NAMALWA (cell line): ENCODE measurements at regions not wholly inside any gene's neighbourhood (a gene's known extent, or its start where the extent isn't known, plus 50 kb on each side); places are given as distances from the start of the nearest gene placed in this dataset.

Experiments
- DNase-seq: peaks from one replicate; pipeline ENCODE4 v3.0.0-alpha.2; 2015; ENCODE audit warnings: low spot score

GRCh38 chr6:122124908-122125307 lies 274.5 kb upstream of the HSF2 start:
- no peak for DNase-seq

DNA sequence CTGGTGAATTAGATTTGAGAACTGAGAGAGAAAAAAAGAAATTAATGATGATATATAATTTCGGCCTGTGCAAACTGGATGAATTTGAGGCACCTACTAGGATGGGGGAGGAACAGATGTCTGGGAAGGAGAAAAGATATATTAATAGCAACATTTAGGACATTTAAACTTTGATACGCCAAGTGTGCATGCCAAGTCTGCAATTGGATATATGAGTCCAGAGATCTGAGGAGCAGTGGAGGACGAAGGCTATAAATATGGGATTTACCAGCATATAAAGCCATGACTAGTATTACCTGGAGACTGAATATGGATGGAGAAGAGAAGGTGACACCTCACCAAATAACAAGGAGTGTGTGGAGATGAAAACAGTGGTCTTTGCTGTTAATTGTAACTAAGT lies 272.6 kb upstream of the HSF2 start:
- no peak for DNase-seq

GRCh38 chr6:122128445-122128844 lies 271.0 kb upstream of the HSF2 start:
- DNase-seq = no peak

DNA sequence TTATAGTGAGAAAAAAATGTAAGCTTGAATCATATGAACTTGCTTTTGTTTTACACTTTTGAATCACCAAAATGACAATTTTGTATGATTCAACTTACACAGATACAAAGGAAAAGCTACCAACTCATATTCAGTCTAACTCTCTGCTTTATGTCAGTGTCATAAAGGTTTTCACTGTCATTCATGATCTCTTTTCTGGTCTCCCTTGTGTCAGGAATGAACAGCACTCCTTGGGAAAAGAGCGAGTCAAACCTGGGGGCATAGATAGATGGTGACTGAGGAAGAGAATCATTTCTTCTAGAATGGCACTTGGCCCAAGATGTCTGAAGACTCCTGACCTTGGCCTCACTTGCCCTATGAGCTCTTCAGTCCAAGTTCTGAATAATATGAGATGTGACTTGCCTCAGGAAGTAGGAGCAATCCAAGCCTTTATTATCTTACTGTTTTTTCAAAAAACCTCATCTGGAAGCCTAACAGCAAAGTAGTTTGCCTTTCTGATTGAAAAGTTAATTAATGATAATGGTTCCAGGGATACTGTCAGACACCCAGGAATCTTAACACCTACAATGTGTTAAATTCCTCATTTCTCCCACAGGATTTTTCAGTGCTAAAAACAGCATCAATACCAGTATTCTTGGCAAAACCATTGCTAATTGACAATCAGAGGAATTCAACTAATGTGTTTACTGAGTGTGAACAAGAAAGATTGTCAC lies 270.0 kb upstream of the HSF2 start:
- no peak for DNase-seq

GRCh38 chr6:122130026-122130348 lies 269.5 kb upstream of the HSF2 start:
- DNase-seq = no peak

GRCh38 chr6:122130518-122130917 lies 268.9 kb upstream of the HSF2 start:
- DNase-seq = no peak

- no peak for DNase-seq
Observed at GRCh38 chr6:122136386-122136785, 263.1 kb upstream of the HSF2 start.

GRCh38 chr6:122140031-122140430 lies 259.4 kb upstream of the HSF2 start:
- DNase-seq = no peak

DNA sequence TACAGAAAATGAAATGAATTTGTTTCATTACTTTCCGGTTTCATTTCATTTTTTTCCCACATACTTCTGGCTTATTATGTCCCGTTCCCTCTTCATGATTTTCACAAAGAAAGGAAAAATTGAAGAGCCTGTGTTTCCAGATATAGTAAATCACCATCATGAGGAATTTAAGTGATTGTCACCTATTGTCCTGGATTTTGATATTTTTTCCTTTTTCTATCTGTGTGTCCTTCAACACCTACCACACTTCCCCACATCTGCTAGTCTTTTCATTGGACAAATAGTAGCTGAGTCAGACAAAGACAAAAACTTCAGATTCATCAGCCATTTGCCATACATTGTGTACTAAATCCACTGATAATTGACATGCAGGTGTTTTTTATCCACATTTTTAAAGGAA lies 258.2 kb upstream of the HSF2 start:
- no peak for DNase-seq

- no peak for DNase-seq
Observed at GRCh38 chr6:122143813-122144601, 255.4 kb upstream of the HSF2 start.

DNA sequence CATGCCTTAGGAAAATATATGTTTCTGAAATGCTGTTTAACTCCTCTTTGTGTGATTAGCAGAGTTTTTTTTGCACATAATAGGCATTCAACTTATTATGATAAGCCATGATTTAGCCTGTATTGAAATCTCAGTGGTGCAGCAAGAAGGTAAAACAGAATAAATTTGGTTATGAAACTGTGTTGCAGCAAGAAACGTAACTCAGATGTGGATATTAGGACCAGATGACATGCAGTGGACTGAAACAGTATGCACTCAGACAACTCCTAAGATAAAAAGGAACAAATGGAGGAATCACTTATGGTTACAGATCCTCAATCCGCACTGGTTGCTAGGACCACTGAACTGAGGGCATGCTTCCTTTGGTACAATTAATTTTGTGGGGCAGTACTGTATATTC lies 254.2 kb upstream of the HSF2 start:
- no peak for DNase-seq

DNA sequence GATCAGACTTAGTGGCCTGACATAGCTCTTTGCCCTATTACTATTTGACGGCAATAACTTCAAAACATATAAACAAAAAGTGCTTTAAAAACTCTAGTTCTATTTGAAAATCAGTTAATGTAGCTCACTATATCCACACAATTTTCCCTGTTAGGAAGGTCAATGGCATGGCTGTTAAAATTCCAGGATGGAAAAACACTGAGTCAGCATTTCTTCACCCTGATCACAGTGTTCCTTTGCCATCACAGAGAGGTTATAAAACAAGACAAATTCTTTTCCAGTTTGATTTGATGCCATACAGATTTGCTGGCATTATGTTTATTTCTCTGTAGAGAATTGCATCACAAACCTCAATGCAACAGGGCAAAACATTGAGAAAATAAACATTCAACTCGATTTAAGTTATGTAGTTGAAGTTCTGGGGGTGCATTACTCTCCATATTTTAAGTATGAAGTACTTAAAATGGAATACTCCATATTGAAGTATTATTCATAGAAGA lies 253.7 kb upstream of the HSF2 start:
- no peak for DNase-seq

DNA sequence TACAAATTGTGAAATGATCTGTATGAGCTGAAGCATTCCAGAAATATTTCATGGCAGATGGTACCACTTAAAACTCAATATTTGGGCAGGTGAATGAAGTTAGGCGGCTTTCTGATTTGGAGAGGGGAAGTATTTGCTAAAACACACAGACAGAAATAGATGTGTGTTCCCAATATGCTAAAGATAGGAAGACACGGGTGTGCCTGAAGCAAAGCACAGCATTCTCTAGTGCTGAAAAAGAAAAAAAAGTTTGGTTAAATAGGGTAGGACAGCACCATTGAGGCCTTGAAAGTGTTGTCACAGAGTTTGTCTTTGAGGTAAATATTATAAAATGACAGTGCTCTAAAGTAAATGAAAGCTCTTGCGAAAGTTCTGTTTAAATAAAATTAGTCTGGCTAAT lies 252.2 kb upstream of the HSF2 start:
- DNase-seq = no peak

GRCh38 chr6:122151066-122151465 lies 248.4 kb upstream of the HSF2 start:
- DNase-seq = no peak

- DNase-seq = no peak
Observed at GRCh38 chr6:122151763-122152162, 247.7 kb upstream of the HSF2 start.

DNA sequence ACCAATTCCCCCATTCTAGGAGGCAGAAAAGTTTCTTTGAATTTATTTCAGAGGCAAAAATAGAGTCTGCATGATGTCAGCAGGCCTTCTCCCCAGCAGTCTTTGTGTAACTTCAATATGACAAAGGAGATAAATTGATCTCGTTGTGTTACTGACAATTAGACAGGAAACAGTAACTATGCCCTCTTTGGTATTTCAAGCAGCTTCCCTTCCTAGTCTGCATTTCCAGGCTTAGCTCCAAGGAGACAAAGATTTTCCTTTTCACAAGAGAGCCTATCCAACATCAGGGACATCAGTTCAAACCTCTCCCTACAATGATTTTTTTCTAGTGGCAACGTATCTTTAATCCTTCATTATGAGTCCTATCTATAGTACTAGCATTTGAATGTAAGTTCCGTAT lies 245.9 kb upstream of the HSF2 start:
- no peak for DNase-seq

- no peak for DNase-seq
Observed at GRCh38 chr6:122154155-122154554, 245.3 kb upstream of the HSF2 start.

DNA sequence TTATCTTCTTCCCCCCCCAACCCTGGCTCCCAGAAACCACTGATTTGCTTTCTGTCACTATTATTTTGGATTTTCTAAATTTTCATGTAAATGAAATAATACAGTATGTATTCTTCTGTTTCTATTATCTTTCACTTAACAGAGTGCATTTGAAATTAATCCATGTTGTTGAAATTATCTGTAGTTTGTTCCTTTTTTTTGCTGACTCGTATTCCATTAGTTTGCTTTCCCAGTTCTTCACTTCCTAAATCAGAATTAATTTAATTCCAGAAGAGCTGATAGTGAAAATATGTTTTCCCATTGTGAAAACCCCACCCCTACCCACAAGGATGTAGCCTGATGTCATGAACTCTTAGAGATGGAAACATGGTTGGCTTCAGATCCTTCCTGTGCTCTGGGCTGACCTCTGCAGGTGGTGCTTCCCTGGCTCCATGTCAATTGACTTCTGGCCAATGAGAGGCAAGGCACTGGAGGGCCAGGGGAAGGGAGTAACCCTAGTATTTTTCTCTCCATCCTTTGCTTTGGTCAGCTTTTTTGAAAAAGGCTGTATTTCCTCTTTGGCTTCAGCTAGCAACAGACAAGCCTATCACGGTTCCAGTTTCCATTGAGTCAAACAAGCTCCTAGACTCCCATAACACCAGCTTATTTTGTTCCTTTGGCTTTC lies 244.4 kb upstream of the HSF2 start:
- DNase-seq = no peak

DNA sequence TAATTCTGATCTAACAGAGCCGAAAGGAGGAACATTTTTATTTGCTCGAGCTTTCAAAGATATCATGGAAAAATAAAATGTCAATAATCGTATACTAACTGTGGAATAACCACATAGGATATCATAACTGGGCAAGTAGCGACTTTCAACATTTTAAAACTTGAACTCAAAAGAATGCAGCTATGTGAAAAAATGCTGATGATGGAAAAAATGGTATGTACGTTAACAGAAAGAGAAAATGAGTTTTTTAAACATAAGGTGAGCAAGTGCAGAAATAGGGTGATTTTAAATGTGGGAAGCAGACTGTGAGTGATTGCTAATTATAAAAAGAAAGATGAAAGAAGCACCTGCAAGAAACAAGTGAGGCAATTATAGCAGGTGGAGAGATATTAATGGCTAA lies 238.3 kb upstream of the HSF2 start:
- no peak for DNase-seq

DNA sequence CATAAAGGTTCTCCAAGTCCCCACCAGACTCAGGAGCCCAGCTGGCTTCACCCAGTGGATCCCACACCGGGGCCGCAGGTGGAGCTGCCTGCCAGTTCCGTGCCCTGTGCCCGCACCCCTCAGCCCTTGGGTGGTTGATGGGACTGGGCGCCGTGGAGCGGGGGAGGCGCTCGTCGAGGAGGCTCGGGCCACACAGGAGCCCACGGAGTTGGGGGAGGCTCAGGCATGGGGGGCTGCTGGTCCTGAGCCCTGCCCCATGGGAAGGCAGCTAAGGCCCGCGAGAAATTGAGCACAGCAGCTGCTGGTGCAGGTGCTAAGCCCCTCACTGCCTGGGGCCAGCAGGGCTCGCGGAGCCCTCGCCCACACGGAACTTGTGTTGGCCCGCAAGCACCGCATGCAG lies 234.4 kb upstream of the HSF2 start:
- no peak for DNase-seq

DNA sequence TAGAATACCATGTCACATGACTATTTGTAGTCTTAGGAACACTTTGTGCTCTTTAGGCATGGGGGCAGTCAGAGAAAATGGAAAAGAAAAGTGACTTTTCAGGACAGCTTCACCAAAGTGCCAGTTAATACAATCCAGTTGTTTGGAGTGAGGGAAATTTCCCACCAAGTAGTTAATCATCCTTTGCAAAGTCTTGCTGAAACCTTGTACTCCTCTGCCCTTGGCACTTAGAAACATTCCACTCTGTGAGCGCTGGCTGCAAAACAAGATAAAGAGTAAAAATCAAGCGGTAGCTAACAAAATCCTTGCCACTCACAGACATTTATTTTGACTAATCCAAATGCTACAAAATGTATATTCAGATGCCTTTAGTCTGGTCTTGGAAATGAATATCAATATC lies 229.2 kb upstream of the HSF2 start:
- no peak for DNase-seq

- DNase-seq = no peak
Observed at GRCh38 chr6:122178988-122179387, 220.5 kb upstream of the HSF2 start.

GRCh38 chr6:122180132-122180531 lies 219.3 kb upstream of the HSF2 start:
- no peak for DNase-seq
